ENCODE measurements at regions not wholly inside any gene's neighbourhood (a gene's known extent, or its start where the extent isn't known, plus 50 kb on each side); places are given as distances from the start of the nearest gene placed in this dataset.

GRCh38 chr5:66507106-66507505 lies 89.1 kb upstream of the MAST4 start:
- TF ChIP-seq CTCF (conservative IDR thresholded peaks at IDR 0.05) (no peak), EZH2 (IDR thresholded peaks at IDR 0.05; ENCODE audit: low read depth) (no peak)

All from PC-9 (cell line).